ENCODE measurements at regions not wholly inside any gene's neighbourhood (a gene's known extent, or its start where the extent isn't known, plus 50 kb on each side); places are given as distances from the start of the nearest gene placed in this dataset.
A peak's percentile ranks its signal among the peaks of the same experiment; 100 is the strongest.

DNA sequence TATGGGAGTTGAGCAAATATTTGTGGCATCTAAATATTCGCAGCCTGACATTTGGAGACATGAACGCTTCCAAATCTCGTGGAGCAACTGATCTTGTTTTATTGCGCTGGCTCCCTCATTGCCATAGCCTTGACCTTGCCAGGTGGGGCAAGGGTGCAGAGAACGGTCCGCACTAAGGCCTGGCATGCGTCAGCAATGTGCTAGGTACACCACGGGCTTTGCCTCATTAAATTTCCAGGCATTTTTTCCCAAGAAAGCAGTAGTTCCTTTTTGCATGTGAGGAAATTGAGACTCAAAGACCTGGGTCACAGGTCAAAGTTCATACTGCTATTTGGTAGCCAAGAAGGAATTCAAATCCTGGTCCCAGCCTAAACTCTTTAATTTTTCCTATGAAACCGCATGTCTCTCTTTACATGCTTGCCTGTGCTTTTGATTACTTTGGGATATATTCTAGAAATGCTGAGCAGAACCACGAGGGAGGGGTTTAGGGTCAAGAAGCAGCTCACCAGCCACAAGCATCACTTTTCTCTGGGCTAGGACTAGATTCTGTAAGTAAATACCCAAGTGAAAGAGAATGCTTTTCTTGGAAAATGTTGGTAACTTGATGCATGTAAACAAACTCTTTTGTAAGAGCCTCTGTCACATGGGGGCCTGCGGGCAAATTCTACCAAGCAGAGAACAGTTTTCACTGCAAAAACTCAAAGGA, 891.6 kb downstream of the VRK1 start:
- peak in 1 of 4 donors; percentile 13 for DNase-seq (ENCODE audit: low read depth in 4 of 4, low spot score in 2 of 4)

DNA sequence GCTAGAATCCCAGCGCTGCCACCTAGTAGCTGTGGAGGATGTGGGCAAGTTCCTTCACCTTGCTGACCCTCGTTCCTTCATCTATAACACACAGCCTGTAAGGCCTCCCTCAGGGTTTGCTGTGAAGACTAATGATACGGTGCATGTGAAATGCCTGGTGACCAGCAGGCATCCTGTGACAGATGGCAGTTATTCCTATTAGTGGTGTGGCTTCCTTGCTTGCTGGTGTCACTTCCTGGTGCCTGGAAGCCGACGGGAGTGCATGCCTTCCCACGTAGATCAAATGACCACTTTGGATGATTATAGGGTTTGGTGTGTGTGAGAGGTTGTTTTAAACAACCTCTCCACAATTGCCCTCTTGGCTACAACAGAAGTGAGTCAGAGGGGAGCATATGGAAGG, 894.9 kb downstream of the VRK1 start:
- no peak for DNase-seq (ENCODE audit: low read depth in 4 of 4, low spot score in 2 of 4)

DNA sequence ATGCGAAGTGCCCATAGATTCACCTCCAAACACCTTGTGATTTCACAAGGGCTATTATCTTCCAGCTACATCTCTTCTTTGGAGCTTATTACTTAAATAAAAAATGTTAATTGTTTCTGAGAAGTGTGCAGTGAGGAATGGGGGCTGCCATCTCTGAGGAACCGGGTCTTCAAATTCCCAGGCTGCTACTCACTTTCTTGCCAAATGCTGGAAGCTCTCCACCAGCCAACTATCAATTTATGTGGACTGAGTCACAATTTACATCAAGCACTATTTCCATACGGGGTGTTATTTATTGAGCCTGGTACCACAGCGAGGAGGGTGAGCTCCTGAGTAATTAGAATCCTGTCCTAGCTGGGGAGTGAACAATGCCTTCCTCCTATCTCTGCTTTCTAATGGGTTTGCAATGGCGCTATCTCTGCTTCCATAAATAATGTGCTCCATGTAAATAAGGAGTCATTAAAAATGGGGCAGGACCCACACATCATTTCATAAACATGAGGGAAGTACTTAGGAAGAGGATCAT, 898.3 kb downstream of the VRK1 start:
- DNase-seq (ENCODE audit: low read depth in 4 of 4, low spot score in 2 of 4) = no peak

DNA sequence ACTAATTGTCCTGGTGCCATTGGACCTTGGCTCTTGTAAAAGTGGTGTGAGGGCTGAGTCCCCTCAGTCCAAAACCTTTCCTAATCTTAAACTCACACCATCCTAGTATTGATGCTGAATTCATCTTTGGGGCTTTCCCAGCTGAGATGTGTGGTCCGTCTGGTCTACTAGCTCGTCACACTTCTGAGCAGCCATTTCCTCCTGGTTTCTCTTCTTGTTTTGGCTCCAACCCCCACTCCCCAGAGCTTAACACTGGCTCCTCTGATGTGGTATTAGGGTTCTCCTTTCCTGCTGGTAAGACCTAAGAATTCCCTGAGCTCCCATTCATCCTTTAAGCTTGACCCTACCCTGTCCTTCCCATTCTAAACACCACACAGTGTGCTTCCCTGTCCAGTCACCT, 900.6 kb downstream of the VRK1 start:
- no peak for DNase-seq (ENCODE audit: low read depth in 4 of 4, low spot score in 2 of 4)

DNA sequence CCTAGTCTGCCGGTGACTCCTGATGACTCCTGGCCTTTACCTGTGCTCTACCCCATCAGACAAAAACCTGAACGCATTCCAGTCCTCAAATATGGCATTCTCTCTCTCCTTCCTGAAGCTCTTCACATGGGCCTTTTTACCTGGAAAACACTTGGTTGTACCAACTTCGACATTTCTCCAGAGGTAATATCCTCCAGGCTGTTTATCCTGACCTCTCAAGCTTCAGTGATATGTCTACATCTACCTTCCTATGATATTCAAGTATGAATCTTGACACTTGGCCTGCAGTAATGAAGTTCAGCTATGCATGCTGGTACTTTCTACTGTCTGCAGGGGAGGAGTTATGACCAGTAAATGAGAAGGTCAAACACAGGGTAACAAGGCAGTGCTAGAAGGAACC, 901.8 kb downstream of the VRK1 start:
- no peak for DNase-seq (ENCODE audit: low read depth in 4 of 4, low spot score in 2 of 4)

DNA sequence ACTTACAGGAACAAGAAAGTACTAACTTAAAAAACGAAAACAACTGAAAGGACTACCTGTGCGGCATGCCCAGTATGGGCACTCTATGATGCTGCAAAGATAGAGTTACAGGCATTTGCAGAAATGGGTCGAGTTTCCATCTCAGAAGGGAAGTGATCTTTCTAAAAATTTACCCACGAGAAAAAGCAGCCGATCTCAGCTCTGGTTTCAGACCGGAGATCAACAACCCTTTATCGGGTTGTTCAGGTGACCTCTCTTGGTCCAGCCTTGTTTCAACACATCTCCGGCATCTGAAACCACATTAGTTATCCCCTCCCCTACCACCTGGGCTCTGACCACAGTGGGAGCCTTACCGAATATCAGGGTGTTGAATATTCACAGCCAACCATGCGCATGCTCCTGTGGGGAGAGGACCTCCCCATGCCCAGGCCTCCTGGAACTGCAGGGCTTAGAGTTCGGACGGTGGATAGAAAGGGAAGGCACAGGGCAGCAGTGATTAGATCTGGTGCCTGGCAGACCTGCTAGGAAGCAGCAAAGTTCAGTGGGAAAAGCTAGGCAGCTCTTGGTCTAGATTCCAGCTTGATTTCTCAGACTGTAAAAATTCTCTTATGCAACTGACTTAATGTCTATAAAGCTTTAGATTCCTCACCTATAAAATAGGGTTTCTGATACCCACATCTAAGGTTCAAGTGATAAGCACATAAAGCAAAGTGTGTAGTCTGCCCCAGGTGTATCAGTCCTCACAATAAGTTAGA, 906.0 kb downstream of the VRK1 start:
- no peak for DNase-seq (ENCODE audit: low read depth in 4 of 4, low spot score in 2 of 4)

DNA sequence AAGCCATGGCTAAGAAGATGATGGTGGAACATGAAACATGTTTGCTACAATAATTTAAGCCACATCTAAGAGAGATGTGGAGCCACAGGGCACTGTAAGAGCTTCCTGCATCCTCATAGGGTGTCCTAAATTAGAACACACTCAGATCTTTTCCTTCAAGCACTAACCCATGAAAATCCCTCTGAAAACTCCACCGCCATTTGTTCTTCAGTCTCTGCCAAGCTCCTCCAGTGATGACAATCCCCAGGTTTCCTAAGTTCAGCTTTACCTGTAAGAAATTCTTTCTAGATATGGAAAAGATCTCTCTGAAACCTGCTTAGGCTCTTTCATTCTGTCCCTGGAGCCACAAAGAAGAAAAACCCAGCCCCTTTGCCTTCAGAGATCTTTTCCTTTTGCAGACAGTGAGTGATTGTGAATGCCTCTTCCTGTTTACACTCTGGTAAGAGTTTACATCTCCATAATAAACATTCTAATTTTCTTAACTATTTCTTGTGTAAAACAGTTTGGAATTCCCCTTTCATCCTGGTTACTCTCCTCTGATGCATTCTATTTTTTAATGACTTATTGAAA, 907.2 kb downstream of the VRK1 start:
- DNase-seq (ENCODE audit: low read depth in 4 of 4, low spot score in 2 of 4) = no peak

DNA sequence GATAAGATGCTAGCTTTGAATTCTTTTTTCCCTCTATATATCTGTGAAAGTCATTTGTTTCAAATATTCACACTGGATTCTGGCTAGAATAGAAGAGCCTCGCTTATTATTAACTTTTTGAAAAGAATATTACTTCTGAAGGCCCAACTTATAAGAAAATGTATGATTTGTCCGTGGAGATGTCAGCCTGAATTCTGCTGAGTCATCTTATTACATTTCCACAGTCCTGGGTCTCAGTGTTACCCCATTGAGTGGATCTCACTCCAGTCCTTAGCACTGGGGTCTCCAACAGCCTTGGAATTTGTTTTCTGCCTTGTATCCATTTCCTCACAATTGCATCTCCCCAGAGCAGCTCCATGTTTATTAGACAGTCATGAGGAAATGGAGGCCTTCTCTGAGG, 907.9 kb downstream of the VRK1 start:
- no peak for DNase-seq (ENCODE audit: low read depth in 4 of 4, low spot score in 2 of 4)

DNA sequence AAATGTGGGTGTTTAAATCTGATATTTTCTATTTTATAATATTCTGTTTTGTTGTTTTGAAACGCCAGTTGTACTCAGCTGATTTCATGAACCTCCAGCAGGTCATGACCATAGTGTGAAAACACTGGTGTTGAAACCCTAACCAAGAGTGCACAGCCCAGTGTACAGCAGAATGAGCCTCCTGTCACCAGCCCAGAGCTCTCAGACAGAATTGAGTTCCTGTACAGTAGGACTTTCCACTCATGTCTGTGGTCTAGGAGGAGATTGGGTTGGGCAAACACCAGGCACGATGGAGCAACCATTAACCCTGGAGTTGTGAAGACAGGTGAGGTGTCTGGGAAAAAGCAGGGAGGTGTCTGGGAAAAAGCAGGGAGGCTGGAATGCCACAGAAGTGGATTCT, 908.8 kb downstream of the VRK1 start:
- no peak for DNase-seq (ENCODE audit: low read depth in 4 of 4, low spot score in 2 of 4)

DNA sequence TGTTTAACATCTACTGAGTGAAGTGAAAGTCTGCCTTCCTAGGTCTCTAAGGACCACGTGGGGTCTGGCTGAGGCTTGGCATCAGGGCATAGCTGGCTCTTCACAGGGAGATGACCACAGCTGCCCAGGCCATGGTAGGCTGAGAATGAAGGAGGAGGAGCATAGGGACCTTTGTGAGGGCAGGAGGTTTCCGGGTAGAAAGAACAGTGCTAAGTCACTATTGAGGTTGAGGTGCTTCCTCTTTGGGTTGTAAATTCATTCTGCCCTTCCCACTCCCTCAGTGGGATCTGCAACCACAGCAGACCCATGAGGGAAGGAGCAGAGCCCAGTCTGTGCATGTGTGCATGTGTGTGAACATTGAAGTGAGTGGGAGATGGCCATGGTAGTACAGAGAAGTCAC, 909.6 kb downstream of the VRK1 start:
- no peak for DNase-seq (ENCODE audit: low read depth in 4 of 4, low spot score in 2 of 4)

DNA sequence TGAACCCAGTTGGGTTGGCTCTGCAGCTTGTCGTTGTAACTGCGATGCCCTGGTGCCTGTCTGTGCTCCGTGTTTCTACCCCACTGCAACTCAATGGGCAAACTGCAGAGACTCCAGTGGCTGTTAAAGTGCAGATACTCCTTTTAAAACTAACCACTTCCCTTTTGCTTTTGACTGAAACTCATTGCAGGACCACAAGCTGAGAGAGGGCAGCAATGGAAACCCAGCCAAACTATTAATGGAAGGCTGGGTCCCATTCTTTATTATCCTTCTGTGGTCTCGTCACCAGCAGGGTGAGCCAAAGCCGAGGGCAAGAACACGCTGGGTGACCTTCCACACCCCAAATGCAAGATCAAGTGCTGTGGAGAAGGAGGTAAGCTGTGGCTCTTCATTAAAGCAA, 910.4 kb downstream of the VRK1 start:
- no peak for DNase-seq (ENCODE audit: low read depth in 4 of 4, low spot score in 2 of 4)

DNA sequence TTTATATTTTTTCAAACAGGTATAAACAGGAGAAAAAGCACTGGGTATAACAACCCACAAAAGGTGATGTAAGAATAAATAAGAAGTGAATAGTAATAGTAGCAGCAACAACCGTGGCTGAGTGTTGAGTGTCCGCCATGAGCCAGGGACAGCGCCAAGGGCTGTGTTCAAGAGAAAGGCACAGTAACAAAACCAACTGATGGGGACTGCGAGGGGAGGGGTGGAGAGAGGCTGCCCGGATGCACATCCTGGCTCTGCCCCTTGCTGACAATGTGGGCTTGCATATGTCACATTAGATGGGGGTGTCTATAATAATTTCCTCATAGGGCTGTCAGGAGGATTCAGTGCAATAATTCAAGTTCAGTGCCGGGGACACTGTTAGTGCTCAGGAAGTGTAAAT, 912.4 kb downstream of the VRK1 start:
- DNase-seq (ENCODE audit: low read depth in 4 of 4, low spot score in 2 of 4) = no peak

DNA sequence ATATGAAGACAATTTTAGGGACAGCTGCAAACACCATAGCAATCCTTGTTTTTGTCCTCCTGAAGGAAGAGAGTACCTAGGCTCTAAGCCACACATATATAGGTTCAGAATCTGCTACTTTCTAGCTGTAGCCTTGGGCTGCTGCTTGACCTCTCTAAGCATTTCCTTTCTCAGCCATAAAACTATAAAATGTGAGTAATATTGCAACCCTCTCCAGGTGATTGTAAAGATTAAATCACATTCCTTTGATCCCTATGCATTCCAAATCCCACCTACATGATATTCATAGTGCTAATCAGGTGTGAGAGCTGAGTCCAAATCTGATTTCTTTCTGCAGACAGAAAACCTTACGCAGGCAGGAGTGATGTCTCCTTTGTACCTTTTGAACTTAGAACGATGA, 913.5 kb downstream of the VRK1 start:
- no peak for DNase-seq (ENCODE audit: low read depth in 4 of 4, low spot score in 2 of 4)

DNA sequence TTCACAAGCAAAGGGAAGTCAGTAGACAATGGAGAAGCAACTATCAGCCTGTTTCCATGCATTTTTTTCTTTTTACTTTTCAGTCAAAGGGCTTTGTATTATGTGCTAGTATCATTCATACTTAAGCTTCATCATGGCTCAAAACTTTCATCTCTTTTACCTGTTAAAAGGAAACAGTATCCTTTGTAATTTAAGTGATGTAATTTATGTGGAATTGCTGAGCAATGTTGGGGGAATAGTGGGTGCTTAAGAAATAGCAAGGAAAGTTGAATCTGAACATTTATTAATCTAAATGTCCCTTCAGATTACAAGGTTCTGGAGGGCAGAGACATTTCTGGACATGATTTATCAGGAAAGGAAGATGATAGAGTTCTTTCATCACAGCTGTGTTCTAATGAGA, 915.3 kb downstream of the VRK1 start:
- DNase-seq (ENCODE audit: low read depth in 4 of 4, low spot score in 2 of 4) = no peak

DNA sequence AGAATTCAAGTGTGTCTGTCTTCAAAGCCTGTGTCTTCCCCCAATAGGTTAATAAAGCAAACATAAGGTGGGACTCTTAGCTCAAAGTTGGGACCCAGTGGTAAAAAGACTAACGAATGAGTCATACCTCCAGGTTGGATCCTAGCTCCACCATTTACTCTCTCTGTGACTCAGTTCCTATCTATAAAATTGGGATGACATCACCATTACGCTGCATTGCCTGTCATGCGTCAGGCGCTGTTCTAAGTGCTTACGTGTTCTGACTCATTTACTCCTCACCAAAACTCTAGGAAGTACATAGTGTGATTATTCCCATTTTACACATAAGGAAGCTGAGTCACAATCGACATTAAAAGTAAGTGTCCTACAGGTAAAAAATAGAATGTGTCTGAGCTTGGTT, 915.8 kb downstream of the VRK1 start:
- DNase-seq (ENCODE audit: low read depth in 4 of 4, low spot score in 2 of 4) = no peak

DNA sequence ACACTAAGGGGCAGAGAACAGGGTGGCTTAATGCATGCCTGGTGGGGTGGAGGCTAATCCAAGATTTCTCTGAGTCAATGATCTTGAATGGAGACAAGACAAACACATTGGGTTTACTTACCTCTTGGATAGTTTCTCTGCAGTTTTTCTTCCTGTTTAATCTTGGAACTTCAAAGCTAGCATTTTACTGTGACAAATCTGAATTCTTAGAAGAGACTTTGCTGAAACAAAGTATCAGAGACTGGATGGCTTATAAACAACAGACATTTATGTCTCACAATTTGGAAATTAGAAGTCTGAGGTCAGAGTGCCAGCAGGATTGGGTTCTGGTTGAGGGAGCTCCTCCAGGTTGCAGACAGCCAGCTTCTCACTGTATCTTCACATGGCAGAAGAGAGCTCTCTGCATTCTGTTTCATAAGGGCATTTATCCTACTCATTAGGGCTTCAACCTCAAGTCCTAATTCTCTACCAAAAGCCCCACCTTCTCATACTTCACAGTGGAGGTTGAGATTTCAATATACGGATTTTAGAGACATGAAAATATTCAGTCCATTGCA, 921.8 kb downstream of the VRK1 start:
- DNase-seq (ENCODE audit: low read depth in 4 of 4, low spot score in 2 of 4) = no peak

DNA sequence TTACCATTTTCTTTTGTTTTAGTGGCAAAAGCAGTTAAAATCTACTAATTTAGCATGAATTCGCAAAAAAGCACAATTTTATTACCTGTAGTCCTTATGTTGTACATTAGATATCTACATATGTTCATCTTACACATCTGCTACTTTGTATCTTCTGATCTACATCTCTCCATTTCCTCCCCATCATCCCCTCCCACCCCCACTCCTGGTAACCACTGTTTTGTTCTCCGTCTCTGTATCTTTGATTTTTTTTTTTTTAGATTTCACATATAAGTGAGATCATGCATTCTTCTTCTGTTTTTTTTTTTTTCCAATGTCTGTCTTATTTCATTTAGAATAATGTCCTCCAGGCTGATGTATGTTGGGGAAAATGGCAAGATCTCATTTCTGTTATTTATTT, 922.7 kb downstream of the VRK1 start:
- no peak for DNase-seq (ENCODE audit: low read depth in 4 of 4, low spot score in 2 of 4)

DNA sequence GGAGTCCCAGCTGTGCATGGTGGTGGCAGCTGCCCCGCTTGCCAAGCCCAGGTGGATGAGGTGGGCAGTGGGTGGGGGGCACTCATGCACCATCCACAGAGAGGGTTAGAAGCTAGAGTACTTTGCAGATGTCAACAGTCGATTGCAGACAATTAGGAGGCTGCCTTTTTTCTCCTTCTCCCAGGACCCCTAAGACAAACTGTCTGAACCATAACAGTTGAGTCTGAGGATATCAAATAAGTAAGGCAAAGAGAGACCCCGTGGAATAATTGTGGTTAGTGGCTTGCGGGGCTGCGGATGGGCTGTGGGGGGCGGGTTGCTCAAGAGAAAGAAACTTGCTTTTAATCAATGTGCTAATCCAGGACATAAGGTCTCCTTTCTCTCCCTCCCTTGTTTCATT, 926.2 kb downstream of the VRK1 start:
- no peak for DNase-seq (ENCODE audit: low read depth in 4 of 4, low spot score in 2 of 4)

DNA sequence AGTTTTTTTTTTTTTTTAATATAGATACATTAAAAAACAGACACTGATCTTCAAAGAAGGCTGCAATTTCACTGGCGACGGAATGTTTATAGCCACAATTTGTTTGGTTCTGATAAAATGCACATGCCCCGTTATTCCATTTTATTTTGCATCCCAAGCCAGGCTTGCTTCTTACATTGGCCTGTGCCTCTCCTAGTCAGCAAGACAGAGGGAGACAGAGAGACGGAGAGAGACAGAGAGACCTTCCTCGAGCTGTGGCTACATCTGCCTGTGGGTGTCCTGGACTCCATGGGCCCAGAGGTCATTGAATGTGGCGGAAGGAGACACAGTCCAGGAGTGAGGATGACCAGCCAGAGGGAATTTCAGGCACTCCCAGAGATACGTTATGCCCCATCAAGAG, 926.6 kb downstream of the VRK1 start:
- no peak for DNase-seq (ENCODE audit: low read depth in 4 of 4, low spot score in 2 of 4)

DNA sequence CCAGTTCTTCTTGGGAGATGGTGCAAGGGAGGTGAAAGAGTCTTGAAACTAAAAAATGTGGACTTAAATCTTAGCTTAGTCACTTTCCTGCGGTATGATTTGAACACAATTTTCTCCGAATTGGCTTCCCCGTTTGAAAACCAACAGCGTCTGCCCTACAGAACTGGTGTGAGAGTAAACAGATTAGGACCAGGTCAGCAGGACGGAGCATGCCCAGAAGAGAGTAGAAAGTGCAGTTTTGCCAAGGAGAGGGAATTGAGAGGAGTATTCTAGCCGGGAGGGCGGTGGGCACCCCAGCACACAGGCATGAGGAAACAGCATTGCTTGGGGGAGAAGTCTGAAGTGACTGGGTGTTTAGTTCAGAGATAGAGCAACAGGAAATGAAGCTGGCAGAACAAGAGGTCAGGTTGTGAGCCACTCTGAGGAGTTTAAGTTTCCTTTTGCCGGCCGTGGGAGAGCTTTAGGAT, 927.1 kb downstream of the VRK1 start:
- no peak for DNase-seq (ENCODE audit: low read depth in 4 of 4, low spot score in 2 of 4)

DNA sequence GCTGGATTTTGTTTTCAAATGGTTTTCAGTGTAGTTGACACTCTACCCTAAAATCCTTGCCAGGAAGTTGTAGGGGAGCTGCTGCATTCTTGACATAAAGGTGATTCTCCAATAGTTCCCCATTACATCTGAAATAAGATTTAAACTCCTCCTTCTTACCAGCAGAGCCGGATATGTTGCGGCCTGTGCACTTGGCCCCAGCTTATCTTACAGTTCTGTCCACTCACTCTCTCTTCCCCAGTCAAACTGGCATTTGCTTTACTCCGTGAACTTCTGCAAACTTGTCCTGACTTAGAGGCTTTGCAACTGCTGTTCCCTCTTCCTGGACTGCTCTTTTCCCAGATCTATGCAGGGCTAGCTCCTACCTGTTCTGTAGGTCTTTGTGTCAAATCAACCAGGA, 929.5 kb downstream of the VRK1 start:
- no peak for DNase-seq (ENCODE audit: low read depth in 4 of 4, low spot score in 2 of 4)

DNA sequence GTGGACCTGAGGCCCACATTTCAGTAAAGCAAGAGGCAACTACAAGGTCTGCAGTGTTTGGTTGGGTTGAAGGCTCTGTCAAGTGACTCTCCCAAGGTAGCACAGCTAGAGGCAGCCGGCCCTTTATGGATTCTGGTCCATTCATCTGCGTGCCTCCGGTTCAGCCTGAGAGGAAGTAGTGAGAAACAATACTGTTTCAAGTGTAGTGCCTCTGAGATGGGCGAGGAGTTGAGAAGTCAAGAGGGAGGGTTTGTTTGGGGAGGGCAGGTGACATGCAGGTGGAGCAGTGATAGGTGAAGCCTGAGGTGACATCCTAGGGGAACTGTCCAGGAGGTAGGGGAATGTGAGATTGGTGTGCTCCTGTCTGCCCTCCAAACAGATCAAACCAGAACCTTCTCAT, 933.5 kb downstream of the VRK1 start:
- DNase-seq (ENCODE audit: low read depth in 4 of 4, low spot score in 2 of 4) = no peak

Measured in left renal cortex interstitium (tissue), 4 donors.